GM06990 (cell line): ENCODE measurements at regions not wholly inside any gene's neighbourhood (a gene's known extent, or its start where the extent isn't known, plus 50 kb on each side); places are given as distances from the start of the nearest gene placed in this dataset.

Source experiments
- DNase-seq: peaks from one replicate; pipeline ENCODE4 v3.0.0-alpha.2; 2011; ENCODE audit not compliant: insufficient read length; ENCODE audit errors: extremely low read depth
- H3K27me3 ChIP-seq: replicated peaks from 2 replicates; pipeline ENCODE4 v1.6.0; 2011; ENCODE audit warnings: low read length; ENCODE audit not compliant: control insufficient read depth, insufficient read depth
- H3K36me3 ChIP-seq: 2 replicates; pipeline ENCODE4 v1.5.1; 2011; ENCODE audit warnings: low read length; ENCODE audit not compliant: control insufficient read depth, insufficient read depth
- H3K4me3 ChIP-seq: replicated peaks from 2 replicates; pipeline ENCODE4 v1.5.1; 2011; ENCODE audit warnings: low read depth, mild to moderate bottlenecking, control low read depth, low read length
- CTCF ChIP-seq: IDR thresholded peaks from 2 replicates; pipeline ENCODE4 v1.5.1; 2011; ENCODE audit warnings: low read length, control low read depth, mild to moderate bottlenecking, inconsistent platforms; ENCODE audit not compliant: insufficient read depth, poor library complexity, severe bottlenecking

GRCh38 chr12:113573148-113573547, 101.5 kb upstream of the LHX5 start:
- H3K27me3 ChIP-seq, result no peaks in the 10 kb centered on the region
- DNase-seq, result no peak
- H3K4me3 ChIP-seq, result no peak overlapping the region
- no peak for TF ChIP-seq CTCF
- no peaks in the 10 kb centered on the region for H3K36me3 ChIP-seq

- no peaks in the 10 kb centered on the region; the same call in 1 of the 2 replicates for H3K27me3 ChIP-seq
- no peak for DNase-seq
- no peaks in the 10 kb centered on the region for H3K36me3 ChIP-seq
- no peak overlapping the region for H3K4me3 ChIP-seq
- no peak for TF ChIP-seq CTCF
These were observed 100.0 kb upstream of the LHX5 start for GRCh38 chr12:113571713-113572112.

GRCh38 chr12:113569806-113570205, 98.1 kb upstream of the LHX5 start:
- Histone ChIP-seq H3K4me3 (no peak overlapping the region), H3K27me3 (no peaks in the 10 kb centered on the region; the same call in 1 of the 2 replicates), H3K36me3 (no peaks in the 10 kb centered on the region)
- no peak for DNase-seq
- TF ChIP-seq CTCF, result no peak

GRCh38 chr12:113568021-113568420, 96.3 kb upstream of the LHX5 start:
- Histone ChIP-seq H3K27me3 (no peaks in the 10 kb centered on the region; the same call in 1 of the 2 replicates), H3K36me3 (no peaks in the 10 kb centered on the region), H3K4me3 (no peak overlapping the region)
- no peak for TF ChIP-seq CTCF
- DNase-seq, result no peak

- no peaks in the 10 kb centered on the region; the same call in 1 of the 2 replicates for H3K27me3 ChIP-seq
- TF ChIP-seq CTCF, result no peak
- no peaks in the 10 kb centered on the region for H3K36me3 ChIP-seq
- DNase-seq, result no peak
- H3K4me3 ChIP-seq, result no peak overlapping the region
These were observed 93.7 kb upstream of the LHX5 start for GRCh38 chr12:113565368-113565767.
